IMR-90 (cell line): ENCODE measurements at regions not wholly inside any gene's neighbourhood (a gene's known extent, or its start where the extent isn't known, plus 50 kb on each side); places are given as distances from the start of the nearest gene placed in this dataset.

ENCODE experiments used
- ATAC-seq: fragments of 200-7000 bp; cut with Tn5 transposase; 2 replicates; pipeline ENCODE4 v1.9.1; 2020; ENCODE audit warnings: low read depth, mild to moderate bottlenecking, moderate library complexity
- BruUV-seq: library from RNA; stranded (reverse); fragments of 400-500 nt; replicated peaks from 2 replicates; lab custom pipeline; 2021; lab: Mats Ljungman, UMichigan
- CTCF ChIA-PET: fragments of 300-600 bp; formaldehyde crosslinking; extraction: SDS; loops from one replicate; lab custom pipeline; 2021; ENCODE audit warnings: antibody characterized with exemption; lab: Yijun Ruan, JAX
- POLR2A ChIA-PET: fragments of 300-600 bp; sonication (Branson Sonifier 250); formaldehyde crosslinking; loops from one replicate; lab custom pipeline; 2022; ENCODE audit warnings: antibody characterized with exemption; ENCODE audit not compliant: unreplicated experiment; lab: Charles Lee
- DNase-seq: peaks from one replicate; pipeline ENCODE4 v3.0.0; 2013
- H2AFZ ChIP-seq: replicated peaks from 2 replicates; pipeline ENCODE3; 2013; ENCODE audit warnings: low read length, mild to moderate bottlenecking; ENCODE audit not compliant: poor library complexity
- H2AK5ac ChIP-seq: 2 replicates; pipeline ENCODE4 v1.6.1; 2013; ENCODE audit warnings: low read depth, low read length, inconsistent platforms
- H2AK9ac ChIP-seq: replicated peaks from 2 replicates; pipeline ENCODE3; 2013; ENCODE audit warnings: mild to moderate bottlenecking, low read depth, low read length, moderate library complexity; ENCODE audit not compliant: poor library complexity
- H2BK120ac ChIP-seq: 2 replicates; pipeline ENCODE4 v1.6.1; 2013; ENCODE audit warnings: low read depth, low read length, inconsistent platforms
- H2BK15ac ChIP-seq: 3 replicates; pipeline ENCODE4 v1.6.1; 2013; ENCODE audit warnings: low read depth, low read length, inconsistent platforms
- H2BK20ac ChIP-seq: 2 replicates; pipeline ENCODE4 v1.6.1; 2013; ENCODE audit warnings: low read depth, mild to moderate bottlenecking, inconsistent platforms, low read length, moderate library complexity
- H2BK5ac ChIP-seq: 2 replicates; pipeline ENCODE4 v1.6.1; 2013; ENCODE audit warnings: mild to moderate bottlenecking, low read depth, low read length, inconsistent platforms; ENCODE audit not compliant: poor library complexity, severe bottlenecking
- H3K14ac ChIP-seq: replicated peaks from 2 replicates; pipeline ENCODE4 v1.6.1; 2013; ENCODE audit warnings: low read depth, low read length, inconsistent platforms
- H3K18ac ChIP-seq: 2 replicates; pipeline ENCODE4 v1.6.1; 2013; ENCODE audit warnings: low read depth, low read length, control low read depth
- H3K23ac ChIP-seq: 2 replicates; pipeline ENCODE4 v1.6.1; 2013; ENCODE audit warnings: low read depth, low read length, inconsistent platforms
- H3K27ac ChIP-seq: 2 replicates; pipeline ENCODE4 v1.5.1; 2013; ENCODE audit warnings: mild to moderate bottlenecking, control low read depth, low read length; ENCODE audit not compliant: insufficient read depth
- H3K27me3 ChIP-seq: 2 replicates; pipeline ENCODE4 v1.6.1; 2013; ENCODE audit warnings: low read length; ENCODE audit not compliant: control insufficient read depth, insufficient read depth
- H3K36me3 ChIP-seq: 2 replicates; pipeline ENCODE4 v1.6.1; 2013; ENCODE audit warnings: low read length, mixed read lengths; ENCODE audit not compliant: control insufficient read depth, insufficient read depth
- H3K4ac ChIP-seq: 2 replicates; pipeline ENCODE4 v1.6.1; 2013; ENCODE audit warnings: low read depth, low read length, inconsistent platforms
- H3K4me1 ChIP-seq: 2 replicates; pipeline ENCODE4 v1.6.1; 2013; ENCODE audit warnings: low read length, mixed read lengths; ENCODE audit not compliant: control insufficient read depth, insufficient read depth
- H3K4me2 ChIP-seq: 2 replicates; pipeline ENCODE4 v1.6.1; 2013; ENCODE audit warnings: low read depth, mild to moderate bottlenecking, control low read depth, low read length, moderate library complexity
- H3K4me3 ChIP-seq: 2 replicates; pipeline ENCODE4 v1.5.1; 2013; ENCODE audit warnings: low read depth, mild to moderate bottlenecking, control low read depth, low read length, moderate library complexity; ENCODE audit not compliant: insufficient read depth
- H3K56ac ChIP-seq: 2 replicates; pipeline ENCODE4 v1.6.1; 2013; ENCODE audit warnings: low read length, inconsistent platforms; ENCODE audit not compliant: insufficient read depth; ENCODE audit errors: extremely low read depth
- H3K79me1 ChIP-seq, 2 experiments: 2 replicates each; pipeline ENCODE4 v1.6.1; 2013; ENCODE audit warnings: low read length in 2 of 2, inconsistent platforms in 1 of 2, low read depth in 1 of 2
- H3K9ac ChIP-seq: 2 replicates; pipeline ENCODE4 v1.6.1; 2013; ENCODE audit warnings: low read depth, low read length, control low read depth
- H3K9me1 ChIP-seq: 2 replicates; pipeline ENCODE4 v1.6.1; 2013; ENCODE audit warnings: low read length, inconsistent platforms; ENCODE audit not compliant: insufficient read depth
- H3K9me3 ChIP-seq: 2 replicates; pipeline ENCODE4 v1.6.1; 2013; ENCODE audit warnings: low read length; ENCODE audit not compliant: control insufficient read depth, insufficient read depth
- H4K20me1 ChIP-seq: 2 replicates; pipeline ENCODE4 v1.6.1; 2013; ENCODE audit warnings: low read length, inconsistent platforms; ENCODE audit not compliant: insufficient read depth
- H4K5ac ChIP-seq: 2 replicates; pipeline ENCODE4 v1.6.1; 2013; ENCODE audit warnings: mild to moderate bottlenecking, low read depth, low read length, control low read depth
- H4K8ac ChIP-seq, 2 experiments: 2 replicates each; pipeline ENCODE4 v1.6.1; 2013; ENCODE audit warnings: low read depth in 2 of 2, low read length in 2 of 2, control low read depth in 1 of 2, inconsistent platforms in 1 of 2
- H4K91ac ChIP-seq: 2 replicates; pipeline ENCODE4 v1.6.1; 2013; ENCODE audit warnings: low read depth, low read length, inconsistent platforms; ENCODE audit not compliant: insufficient read depth
- BHLHE40 ChIP-seq: fragments of 150-350 bp; IDR thresholded peaks from 2 replicates; pipeline ENCODE4 v1.6.1; 2016; ENCODE audit warnings: mild to moderate bottlenecking, low read depth, low read length
- CEBPB ChIP-seq: IDR thresholded peaks from 2 replicates; pipeline ENCODE4 v1.6.1; 2012; ENCODE audit warnings: low read depth, low read length, improper control_type of control experiment
- ELK1 ChIP-seq: fragments of 150-350 bp; IDR thresholded peaks from 2 replicates; pipeline ENCODE4 v1.6.1; 2016; ENCODE audit warnings: low read depth, mild to moderate bottlenecking, low read length, moderate library complexity, borderline replicate concordance
- MAZ ChIP-seq: IDR thresholded peaks from 2 replicates; pipeline ENCODE4 v1.6.1; 2012; ENCODE audit warnings: low read depth, mild to moderate bottlenecking, low read length, improper control_type of control experiment, moderate library complexity, borderline replicate concordance
- NFE2L2 ChIP-seq: fragments of 150-350 bp; IDR thresholded peaks from 2 replicates; pipeline ENCODE4 v1.6.1; 2016; ENCODE audit warnings: low read depth, mild to moderate bottlenecking, low read length
- POLR2A ChIP-seq: IDR thresholded peaks from 2 replicates; pipeline ENCODE4 v1.6.1; 2012; ENCODE audit warnings: mild to moderate bottlenecking, low read depth, low read length
- RCOR1 ChIP-seq: IDR thresholded peaks from 2 replicates; pipeline ENCODE4 v1.6.1; 2012; ENCODE audit warnings: mild to moderate bottlenecking, low read length, improper control_type of control experiment; ENCODE audit not compliant: insufficient replicate concordance
- WGBS, 2 experiments: methylation state at CpG; one replicate each; pipeline versions ENCODE4 v1.1.5 to v1.1.7; 2013; ENCODE audit warnings: missing lambda C conversion rate in 2 of 2; ENCODE audit not compliant: insufficient read length in 1 of 2; ENCODE audit errors: extremely low coverage in 2 of 2; 5-methylcytosine and 5-hydroxymethylcytosine counted together
- dilution Hi-C: fragments of 300-500 bp; cut with HindIII; formaldehyde crosslinking; loops from one replicate; pipeline ENCODE4 v1.14.3; 2018; ENCODE audit warnings: low sequenced_read_pairs; ENCODE audit not compliant: unreplicated experiment
- in situ Hi-C: fragments of 300-500 bp; cut with MboI; formaldehyde crosslinking; loops from 3 replicates; pipeline ENCODE4 v1.14.3; 2019; ENCODE audit warnings: low sequenced_read_pairs, inconsistent platforms, mixed read lengths
- intact Hi-C: fragments of 100-400 bp; cut with micrococcal nuclease; formaldehyde crosslinking; loops from 2 replicates; pipeline ENCODE4 v1.10.0; 2022

GRCh38 chrX:146755214-146755613 is 54.4 kb upstream of the CXorf51B start:
- no peak overlapping the region for H3K14ac ChIP-seq
- dilution Hi-C loops: no loop called here
- no peaks in the 10 kb centered on the region for H4K20me1 ChIP-seq
- 0% methylated on average over 1 of the region's 1 CpG; no CpG with 5 or more reads in 1 of the 2 experiments for WGBS, 2 experiments
- no peaks in the 10 kb centered on the region for H3K4me1 ChIP-seq
- CTCF ChIA-PET: no interaction called here
- no peak overlapping the region for H3K56ac ChIP-seq
- DNase-seq: no peak
- no peak for ATAC-seq
- no peak overlapping the region for H4K91ac ChIP-seq
- in situ Hi-C loops: no loop called here
- no peaks in the 10 kb centered on the region for H3K9me1 ChIP-seq
- no peak overlapping the region for H3K9ac ChIP-seq
- H3K4ac ChIP-seq: no peak overlapping the region
- no peak overlapping the region for H3K4me2 ChIP-seq
- POLR2A ChIA-PET: no interaction called here
- H2AK5ac ChIP-seq: no peak overlapping the region
- H3K79me1 ChIP-seq: no peaks in the 10 kb centered on the region
- H2BK120ac ChIP-seq: no peak overlapping the region
- no peak overlapping the region for H2AFZ ChIP-seq
- no peak overlapping the region for H3K23ac ChIP-seq
- H4K5ac ChIP-seq: no peak overlapping the region
- no peaks in the 10 kb centered on the region for H3K27me3 ChIP-seq
- H4K8ac ChIP-seq: no peak overlapping the region
- H2BK15ac ChIP-seq: no peak overlapping the region
- H2AK9ac ChIP-seq: no peak overlapping the region
- H3K27ac ChIP-seq: no peak overlapping the region
- intact Hi-C loops: no loop called here
- H2BK5ac ChIP-seq: no peak overlapping the region
- no peaks in the 10 kb centered on the region for H3K36me3 ChIP-seq
- TF ChIP-seq CEBPB: no peak
- no peak for TF ChIP-seq BHLHE40
- TF ChIP-seq MAZ: no peak
- TF ChIP-seq RCOR1: no peak
- TF ChIP-seq ELK1: no peak
- no peak for TF ChIP-seq POLR2A
- no peak for TF ChIP-seq NFE2L2
- no TSS peak for BruUV-seq
- no peaks in the 10 kb centered on the region; the same call in 1 of the 2 replicates for H3K9me3 ChIP-seq
- H2BK20ac ChIP-seq: no peak overlapping the region
- H3K4me3 ChIP-seq: no peak overlapping the region
- no peak overlapping the region for H3K18ac ChIP-seq
